GM23248 (cell line): ENCODE measurements at regions not wholly inside any gene's neighbourhood (a gene's known extent, or its start where the extent isn't known, plus 50 kb on each side); places are given as distances from the start of the nearest gene placed in this dataset.
A peak's percentile ranks its signal among the peaks of the same experiment; 100 is the strongest.

Source experiments
- DNase-seq: peaks from one replicate; pipeline ENCODE4 v3.0.0-alpha.2; 2015
- H2AFZ ChIP-seq: fragments of 200-600 bp; sonication (generic); 2 replicates; pipeline ENCODE4 v1.6.1; 2016; ENCODE audit warnings: antibody characterized with exemption
- H3F3A ChIP-seq: fragments of 200-600 bp; sonication (generic); 2 replicates; pipeline ENCODE4 v1.6.1; 2016; ENCODE audit warnings: mild to moderate bottlenecking, antibody characterized with exemption, mixed run types; ENCODE audit not compliant: insufficient read depth
- H3K27ac ChIP-seq: fragments of 200-600 bp; sonication (generic); 2 replicates; pipeline ENCODE4 v1.5.1; 2016; ENCODE audit warnings: mild to moderate bottlenecking
- H3K27me3 ChIP-seq: fragments of 200-600 bp; sonication (generic); replicated peaks from 2 replicates; pipeline ENCODE4 v1.6.1; 2016; ENCODE audit warnings: mild to moderate bottlenecking; ENCODE audit not compliant: insufficient read depth
- H3K36me3 ChIP-seq: fragments of 200-600 bp; sonication (generic); 2 replicates; pipeline ENCODE4 v1.6.1; 2016; ENCODE audit warnings: low read depth, mild to moderate bottlenecking
- H3K4me1 ChIP-seq: fragments of 200-600 bp; sonication (generic); 2 replicates; pipeline ENCODE4 v1.6.1; 2016; ENCODE audit warnings: mild to moderate bottlenecking; ENCODE audit not compliant: insufficient read depth
- H3K4me2 ChIP-seq: fragments of 200-600 bp; sonication (generic); one replicate; pipeline ENCODE4 v1.6.1; 2016; ENCODE audit warnings: mild to moderate bottlenecking; ENCODE audit not compliant: unreplicated experiment
- H3K4me3 ChIP-seq: fragments of 200-600 bp; sonication (generic); 2 replicates; pipeline ENCODE4 v1.5.1; 2016; ENCODE audit warnings: mild to moderate bottlenecking
- H3K79me2 ChIP-seq: fragments of 200-600 bp; sonication (generic); 2 replicates; pipeline ENCODE4 v1.6.1; 2016; ENCODE audit warnings: mild to moderate bottlenecking; ENCODE audit not compliant: insufficient read depth
- H3K9ac ChIP-seq: fragments of 200-600 bp; sonication (generic); 2 replicates; pipeline ENCODE4 v1.6.1; 2016; ENCODE audit warnings: mild to moderate bottlenecking
- H3K9me2 ChIP-seq: fragments of 200-600 bp; sonication (generic); 2 replicates; pipeline ENCODE4 v1.6.1; 2016; ENCODE audit warnings: mixed run types, mild to moderate bottlenecking, moderate library complexity; ENCODE audit not compliant: insufficient read depth
- H3K9me3 ChIP-seq: fragments of 200-600 bp; sonication (generic); one replicate; pipeline ENCODE4 v1.6.1; 2017; ENCODE audit warnings: low read depth
- H4K20me1 ChIP-seq: fragments of 200-600 bp; sonication (generic); 2 replicates; pipeline ENCODE4 v1.6.0; 2016; ENCODE audit not compliant: insufficient read depth
- EZH2 ChIP-seq: fragments of 200-600 bp; sonication (generic); IDR thresholded peaks from 2 replicates; pipeline ENCODE4 v1.6.1; 2018; ENCODE audit warnings: antibody characterized with exemption, mild to moderate bottlenecking; ENCODE audit not compliant: insufficient read depth, poor library complexity, severe bottlenecking
- EZH2phosphoT487 ChIP-seq: fragments of 200-600 bp; sonication (generic); IDR thresholded peaks from 2 replicates; pipeline ENCODE4 v1.6.1; 2018; ENCODE audit warnings: antibody characterized with exemption, moderate library complexity, mild to moderate bottlenecking, low read depth; ENCODE audit not compliant: insufficient read depth
- WGBS, 2 experiments: methylation state at CpG; one replicate each; pipeline ENCODE4 v1.1.6; 2015 to 2017; ENCODE audit warnings: low lambda C conversion rate in 2 of 2, low coverage in 1 of 2; ENCODE audit errors: missing lambda C conversion rate in 2 of 2; 5-methylcytosine and 5-hydroxymethylcytosine counted together
- in situ Hi-C: fragments of 300-500 bp; cut with MboI; formaldehyde crosslinking; loops from 2 replicates; pipeline ENCODE4 v1.15.0; 2020

- Histone ChIP-seq H3K4me1 (peaks cover 4% of the 10 kb centered on the region), H3K4me3 (no peak overlapping the region), H3K27ac (no peak overlapping the region), H3K9ac (no peak overlapping the region), H3K36me3 (no peaks in the 10 kb centered on the region), H3K9me2 (0 out of 2 replicates have a peak, but pooled peaks cover 4% of the 10 kb centered on the region), H3K79me2 (no peaks in the 10 kb centered on the region), H3K4me2 (no peak overlapping the region), H3K27me3 (no peaks in the 10 kb centered on the region), H2AFZ (no peak overlapping the region), H3K9me3 (no peaks in the 10 kb centered on the region), H4K20me1 (no peaks in the 10 kb centered on the region), H3F3A (no peaks in the 10 kb centered on the region)
- in situ Hi-C loops: no loop called here
- DNase-seq: no peak
- WGBS, 2 experiments: 67 to 88% methylated on average over 1 of the region's 1 CpG
- TF ChIP-seq EZH2phosphoT487 (no peak), EZH2 (no peak)
Measured at GRCh38 chr5:68398146-68398812, 182.7 kb downstream of the PIK3R1 start.

- H3K27me3 ChIP-seq: no peaks in the 10 kb centered on the region
- no peaks in the 10 kb centered on the region for H3K79me2 ChIP-seq
- peak overlapping the region; percentile 26 for H3K4me2 ChIP-seq
- H4K20me1 ChIP-seq: no peaks in the 10 kb centered on the region
- H3K4me1 ChIP-seq: peaks cover 14% of the 10 kb centered on the region
- H3K36me3 ChIP-seq: no peaks in the 10 kb centered on the region
- H3K9ac ChIP-seq: no peak overlapping the region
- H3K9me3 ChIP-seq: no peaks in the 10 kb centered on the region
- TF ChIP-seq EZH2 (no peak), EZH2phosphoT487 (no peak)
- H3K9me2 ChIP-seq: no peaks in the 10 kb centered on the region
- no peak overlapping the region for H3K4me3 ChIP-seq
- H3F3A ChIP-seq: no peaks in the 10 kb centered on the region
- no peak overlapping the region for H2AFZ ChIP-seq
- no peak overlapping the region for H3K27ac ChIP-seq
- 70 to 74% methylated on average over 4 of the region's 4 CpGs for WGBS, 2 experiments
- in situ Hi-C loops: no loop called here
- DNase-seq: peak; percentile 18
Measured at GRCh38 chr5:68403301-68403700, 187.7 kb downstream of the PIK3R1 start.

GRCh38 chr5:68404246-68404645, 188.7 kb downstream of the PIK3R1 start:
- no peak overlapping the region for H2AFZ ChIP-seq
- H3F3A ChIP-seq: no peaks in the 10 kb centered on the region
- no peak overlapping the region for H3K27ac ChIP-seq
- TF ChIP-seq EZH2phosphoT487 (no peak), EZH2 (no peak)
- no peak overlapping the region for H3K4me2 ChIP-seq
- no peaks in the 10 kb centered on the region for H3K9me2 ChIP-seq
- in situ Hi-C loops: no loop called here
- H3K9me3 ChIP-seq: no peaks in the 10 kb centered on the region
- no peaks in the 10 kb centered on the region for H3K27me3 ChIP-seq
- peaks cover 19% of the 10 kb centered on the region for H3K4me1 ChIP-seq
- no peaks in the 10 kb centered on the region for H3K79me2 ChIP-seq
- no peak overlapping the region for H3K4me3 ChIP-seq
- H3K9ac ChIP-seq: no peak overlapping the region
- H4K20me1 ChIP-seq: no peaks in the 10 kb centered on the region
- no peak for DNase-seq
- no peaks in the 10 kb centered on the region for H3K36me3 ChIP-seq

GRCh38 chr5:68405026-68405684, 189.6 kb downstream of the PIK3R1 start:
- Histone ChIP-seq H3K36me3 (no peaks in the 10 kb centered on the region), H2AFZ (no peak overlapping the region), H3K4me2 (no peak overlapping the region), H3K4me1 (peaks cover 26% of the 10 kb centered on the region), H3K9me3 (no peaks in the 10 kb centered on the region), H4K20me1 (no peaks in the 10 kb centered on the region), H3K79me2 (no peaks in the 10 kb centered on the region), H3K27me3 (no peaks in the 10 kb centered on the region), H3K27ac (no peak overlapping the region), H3K9me2 (no peaks in the 10 kb centered on the region), H3K9ac (no peak overlapping the region), H3K4me3 (no peak overlapping the region), H3F3A (no peaks in the 10 kb centered on the region)
- in situ Hi-C loops: no loop called here
- DNase-seq: peak; percentile 25
- WGBS, 2 experiments: 59 to 100% methylated on average over 1 of the region's 1 CpG
- TF ChIP-seq EZH2phosphoT487 (no peak), EZH2 (no peak)
